ENCODE measurements at regions not wholly inside any gene's neighbourhood (a gene's known extent, or its start where the extent isn't known, plus 50 kb on each side); places are given as distances from the start of the nearest gene placed in this dataset.

DNA sequence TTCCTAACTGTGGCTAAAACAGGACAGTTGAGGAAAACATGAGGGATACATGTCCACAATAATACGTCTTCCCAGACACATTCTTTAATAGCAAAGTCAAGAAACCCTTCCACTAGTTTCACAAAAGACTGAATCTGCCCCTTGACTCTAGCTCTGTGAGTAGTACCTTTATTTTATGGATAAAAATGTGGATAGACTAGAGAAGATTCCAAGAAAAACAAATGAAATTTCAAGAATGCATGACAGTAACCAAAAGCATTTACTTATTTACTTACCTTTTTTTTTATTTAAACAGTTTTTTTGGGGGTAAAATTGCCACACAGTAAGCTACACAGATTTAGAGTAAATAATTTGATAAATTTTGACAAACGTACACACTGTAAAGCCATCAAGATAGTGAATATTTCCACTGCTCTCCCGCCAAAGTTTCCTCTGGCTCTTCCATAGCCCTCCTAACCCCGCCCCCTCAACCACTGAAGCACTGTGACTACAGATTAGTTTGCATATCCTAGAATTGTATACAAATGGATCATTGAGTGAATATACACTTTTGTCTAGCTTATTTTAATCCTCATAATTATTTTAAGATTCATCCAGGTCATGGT lies 420.4 kb upstream of the ZMIZ1 start:
- TF ChIP-seq, protein P1, sequence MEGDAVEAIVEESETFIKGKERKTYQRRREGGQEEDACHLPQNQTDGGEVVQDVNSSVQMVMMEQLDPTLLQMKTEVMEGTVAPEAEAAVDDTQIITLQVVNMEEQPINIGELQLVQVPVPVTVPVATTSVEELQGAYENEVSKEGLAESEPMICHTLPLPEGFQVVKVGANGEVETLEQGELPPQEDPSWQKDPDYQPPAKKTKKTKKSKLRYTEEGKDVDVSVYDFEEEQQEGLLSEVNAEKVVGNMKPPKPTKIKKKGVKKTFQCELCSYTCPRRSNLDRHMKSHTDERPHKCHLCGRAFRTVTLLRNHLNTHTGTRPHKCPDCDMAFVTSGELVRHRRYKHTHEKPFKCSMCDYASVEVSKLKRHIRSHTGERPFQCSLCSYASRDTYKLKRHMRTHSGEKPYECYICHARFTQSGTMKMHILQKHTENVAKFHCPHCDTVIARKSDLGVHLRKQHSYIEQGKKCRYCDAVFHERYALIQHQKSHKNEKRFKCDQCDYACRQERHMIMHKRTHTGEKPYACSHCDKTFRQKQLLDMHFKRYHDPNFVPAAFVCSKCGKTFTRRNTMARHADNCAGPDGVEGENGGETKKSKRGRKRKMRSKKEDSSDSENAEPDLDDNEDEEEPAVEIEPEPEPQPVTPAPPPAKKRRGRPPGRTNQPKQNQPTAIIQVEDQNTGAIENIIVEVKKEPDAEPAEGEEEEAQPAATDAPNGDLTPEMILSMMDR (IDR thresholded peaks at IDR 0.05) = no peak
- TF ChIP-seq POLR2A (IDR thresholded peaks at IDR 0.05) = no peak

Measured in thyroid gland (tissue), 4 donors.